SIG-M5 treated with dmso at 0.1 percent for 504 hours (cell line): ENCODE measurements at regions not wholly inside any gene's neighbourhood (a gene's known extent, or its start where the extent isn't known, plus 50 kb on each side); places are given as distances from the start of the nearest gene placed in this dataset.
"Not testable (repeated sequence)": the region's sequence is repeated elsewhere in the genome, so short reads cannot be mapped to it uniquely, and the experiment has no call there.

Source experiments
- DNase-seq: peaks from one replicate; lab custom pipeline; 2025; ENCODE audit not compliant: unreplicated experiment; lab: John Stamatoyannopoulos, UW

DNA sequence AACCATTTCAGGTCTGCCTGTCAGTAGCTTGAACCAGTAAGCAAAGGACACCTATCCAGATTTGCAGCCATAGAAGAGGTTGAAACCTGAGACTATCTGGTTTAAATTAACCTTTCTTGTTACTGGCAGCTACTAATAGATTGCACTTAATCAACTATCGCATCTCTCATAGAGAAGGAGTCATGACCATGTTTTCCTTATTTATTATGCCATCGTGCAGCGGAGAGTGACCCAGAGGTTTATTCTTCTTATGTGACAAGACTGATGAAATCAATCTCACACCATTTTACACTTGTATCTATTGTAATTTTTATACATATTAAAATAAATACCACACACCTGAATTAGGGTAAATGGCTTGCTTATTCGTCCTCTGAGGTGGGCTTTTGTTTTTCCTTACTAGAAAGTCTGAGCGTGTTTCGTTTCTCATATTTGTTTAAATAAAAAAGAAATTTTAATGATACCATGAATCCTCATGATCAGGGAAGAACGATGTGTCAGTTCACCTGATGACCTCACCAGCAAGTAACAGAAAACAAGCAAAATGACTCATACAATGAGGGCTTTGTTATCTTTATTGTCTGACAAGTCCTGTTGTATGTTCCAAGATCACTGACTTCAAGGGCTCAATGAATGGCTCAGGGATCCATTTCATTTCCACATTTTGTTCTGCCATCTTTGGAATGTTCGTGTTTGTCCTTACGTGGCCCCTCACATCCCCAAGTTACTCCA, 379.5 kb upstream of the DPH6 start:
- no peak for DNase-seq

DNA sequence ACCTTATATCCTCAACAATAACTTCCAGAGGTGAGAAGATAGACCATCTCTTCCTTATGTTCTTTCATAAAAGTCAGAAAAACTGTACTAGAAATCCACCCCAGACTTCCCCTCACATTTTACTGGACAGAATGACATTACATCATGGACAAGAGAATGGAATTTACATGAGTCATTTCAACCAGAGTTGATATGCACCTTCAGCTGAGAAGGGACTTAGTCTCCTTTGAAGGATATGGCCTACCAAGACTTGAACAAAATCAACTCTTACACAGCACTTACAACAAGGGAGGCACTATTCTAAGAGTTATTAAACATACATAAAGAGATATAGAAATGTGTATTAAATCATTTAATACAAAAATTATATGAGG, 380.0 kb upstream of the DPH6 start:
- no peak for DNase-seq

DNA sequence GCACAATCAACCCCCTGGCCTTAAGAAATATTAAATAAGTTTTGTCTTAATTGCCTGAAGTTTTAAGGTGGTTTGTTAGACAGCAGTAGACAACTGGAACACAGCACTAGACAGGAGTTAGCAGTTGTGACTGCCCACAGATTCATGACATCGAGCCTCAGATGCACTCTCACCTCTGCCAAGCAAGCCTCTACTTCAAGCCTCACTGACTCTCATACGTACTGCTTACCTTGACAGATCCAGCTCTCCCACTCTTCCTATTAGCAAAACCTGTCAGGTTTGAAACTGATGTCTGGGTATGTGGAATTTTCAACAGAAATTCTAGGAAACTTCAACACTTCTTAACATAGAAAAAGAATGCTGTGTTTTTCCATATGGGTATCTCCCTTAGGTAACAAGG, 382.9 kb upstream of the DPH6 start:
- no peak for DNase-seq

DNA sequence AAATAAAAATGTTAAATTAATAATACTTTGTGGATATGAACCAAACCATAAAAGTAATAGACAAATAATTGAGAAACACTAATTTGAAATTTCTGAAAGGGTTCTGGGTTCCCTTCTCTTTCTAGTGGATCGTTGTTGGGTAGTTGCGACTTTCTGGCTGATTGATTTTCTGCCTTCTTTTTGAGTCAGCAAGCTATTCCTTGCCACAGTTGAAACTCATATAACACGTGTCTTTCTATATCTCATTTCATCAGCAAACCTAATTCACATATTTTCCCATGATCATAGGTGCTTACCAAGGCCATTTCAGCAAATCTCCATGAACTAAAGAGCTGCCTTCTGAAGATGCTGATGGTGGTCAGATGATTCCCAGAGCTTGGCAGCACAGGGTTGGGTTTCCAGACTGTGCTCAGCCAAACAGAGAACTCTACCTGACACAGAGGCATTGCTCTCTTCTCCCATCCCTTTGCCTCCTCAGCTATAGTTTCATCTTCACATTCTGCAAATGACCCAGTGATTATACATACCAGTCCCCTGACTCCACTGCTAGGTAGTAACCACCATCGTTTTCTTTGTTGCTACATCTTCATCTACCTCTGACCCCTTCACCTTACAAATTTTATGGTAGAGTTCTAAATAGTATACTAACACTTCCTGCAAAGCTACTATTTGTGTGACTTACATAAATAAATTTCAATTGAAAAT, 383.9 kb upstream of the DPH6 start:
- DNase-seq: no peak

DNA sequence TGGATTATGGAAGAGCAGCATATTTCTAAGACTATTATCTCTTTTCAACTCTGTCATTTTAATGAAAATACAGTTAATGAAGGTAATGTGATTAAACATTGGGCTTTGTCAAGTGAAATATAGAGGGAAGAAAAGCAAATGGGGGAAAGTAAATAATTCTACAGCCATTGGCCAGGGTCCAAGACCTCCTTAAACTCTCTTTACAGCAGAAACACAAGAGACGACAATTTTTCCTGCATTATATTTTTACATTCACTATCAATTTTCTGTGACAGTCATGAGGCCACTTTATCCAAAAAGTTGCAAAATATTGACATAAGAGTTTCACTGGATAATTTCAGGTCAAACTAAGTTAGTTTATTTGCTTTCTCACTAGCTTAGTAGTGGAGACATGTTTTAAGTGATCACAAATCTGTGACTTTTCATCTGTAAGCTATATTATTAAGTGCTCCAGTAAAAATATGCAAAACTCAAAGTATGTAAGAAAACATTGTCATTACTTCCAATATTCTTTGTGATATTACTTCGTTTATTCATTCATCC, 385.9 kb upstream of the DPH6 start:
- no peak for DNase-seq

DNA sequence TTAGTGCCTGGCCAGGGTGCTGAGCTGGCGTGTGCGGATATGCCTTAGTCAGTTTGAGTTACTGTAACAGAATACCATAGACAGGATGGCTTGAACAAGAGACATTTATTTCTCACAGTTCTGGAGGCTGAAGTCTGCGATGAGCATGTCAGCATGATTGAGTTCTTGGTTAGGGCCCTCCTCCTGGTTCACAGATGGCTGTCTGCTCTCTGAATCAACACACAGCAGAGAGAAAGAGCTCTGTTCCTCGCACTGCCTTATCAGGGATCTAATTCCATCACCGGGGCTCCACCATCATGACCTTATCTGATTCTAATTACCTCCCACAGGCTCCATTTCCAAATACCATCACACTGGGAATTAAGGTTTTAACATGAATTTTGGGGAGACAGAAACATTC, 386.6 kb upstream of the DPH6 start:
- DNase-seq: no peak

DNA sequence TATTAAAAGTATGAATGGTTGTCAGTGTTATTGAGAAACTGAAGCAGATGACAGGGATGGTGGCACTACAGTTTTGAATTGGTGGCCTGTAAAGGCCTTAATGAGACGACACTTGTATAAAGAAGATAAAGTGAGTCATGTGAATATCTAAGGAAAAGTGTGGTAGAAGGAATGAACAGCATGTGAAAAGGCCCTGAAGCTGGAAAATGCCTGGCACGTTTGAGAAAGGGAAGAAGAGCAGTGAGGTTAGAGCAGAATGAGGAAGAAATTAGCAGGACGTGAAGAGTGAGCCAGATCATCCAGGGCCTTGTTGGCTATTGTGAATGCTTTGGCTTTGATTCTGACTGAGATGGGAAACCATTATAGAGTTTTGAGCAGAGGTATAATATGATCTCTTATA, 387.6 kb upstream of the DPH6 start:
- DNase-seq: no peak

DNA sequence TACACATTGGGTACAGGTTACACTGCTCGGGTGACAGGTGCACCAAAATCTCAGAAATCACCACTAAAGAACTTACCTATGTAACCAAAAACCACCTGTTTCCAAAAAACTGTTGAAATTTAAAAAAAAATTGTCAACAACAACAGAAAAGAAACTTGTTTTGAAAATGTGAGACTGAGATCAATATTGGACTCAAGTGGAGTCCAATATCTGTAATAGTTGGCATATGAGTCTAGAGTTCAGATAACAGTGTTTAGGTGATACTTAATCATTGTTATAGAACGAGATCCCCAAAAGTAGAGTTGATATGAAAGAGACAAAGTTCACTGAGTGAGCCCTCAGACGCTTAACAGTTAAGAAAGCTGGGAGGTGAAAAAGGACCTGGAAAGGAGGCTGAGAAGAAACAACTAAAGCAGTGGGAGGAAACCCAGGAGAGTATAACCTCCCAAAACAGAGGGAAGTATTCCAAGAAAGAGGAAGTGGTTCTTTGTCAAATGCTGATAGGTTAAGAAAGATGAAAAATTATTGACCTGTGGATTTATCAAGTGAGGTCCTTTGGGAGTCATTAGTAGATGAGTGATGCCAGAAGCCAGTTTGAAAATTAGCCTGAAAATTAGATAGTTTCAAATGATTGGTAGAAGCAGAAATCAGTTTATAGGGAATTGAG, 388.6 kb upstream of the DPH6 start:
- DNase-seq: no peak

DNA sequence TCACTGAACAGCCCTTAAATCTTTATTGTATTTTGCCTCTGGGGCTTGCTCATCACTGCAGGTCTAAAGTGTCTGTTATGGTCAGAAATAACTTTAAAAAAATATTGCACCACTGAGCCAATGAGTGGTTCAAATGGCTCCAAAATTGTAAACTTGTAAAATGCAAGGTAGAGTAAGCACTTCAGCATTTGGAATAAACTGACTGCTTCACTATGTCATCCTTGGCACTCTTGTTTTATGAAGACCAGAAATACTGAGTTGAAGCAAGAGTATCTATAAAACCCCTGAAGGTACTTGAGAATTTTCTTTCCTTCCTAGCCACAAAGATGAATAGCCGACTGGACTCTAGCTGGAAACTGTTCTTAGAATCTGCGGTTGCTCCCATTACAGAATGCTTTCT, 390.3 kb upstream of the DPH6 start:
- DNase-seq: no peak

DNA sequence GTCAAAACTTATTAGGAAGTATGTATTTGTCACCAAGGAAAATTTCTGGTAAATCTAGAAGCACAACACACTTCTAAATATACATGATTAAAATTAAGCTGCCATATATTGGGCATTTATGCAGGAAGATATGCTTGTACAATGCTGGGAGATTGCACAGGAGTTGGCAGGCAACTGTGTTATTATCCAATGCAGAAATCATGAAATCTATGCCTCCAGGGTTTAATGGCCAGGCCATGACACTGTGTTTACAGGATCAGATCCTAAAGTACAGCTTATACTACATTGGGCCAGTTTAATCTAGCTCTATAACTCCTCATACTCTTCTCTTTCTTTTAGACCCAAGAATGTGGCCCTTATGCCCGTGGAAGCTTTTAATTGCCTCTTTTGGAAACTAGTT, 391.4 kb upstream of the DPH6 start:
- no peak for DNase-seq

DNA sequence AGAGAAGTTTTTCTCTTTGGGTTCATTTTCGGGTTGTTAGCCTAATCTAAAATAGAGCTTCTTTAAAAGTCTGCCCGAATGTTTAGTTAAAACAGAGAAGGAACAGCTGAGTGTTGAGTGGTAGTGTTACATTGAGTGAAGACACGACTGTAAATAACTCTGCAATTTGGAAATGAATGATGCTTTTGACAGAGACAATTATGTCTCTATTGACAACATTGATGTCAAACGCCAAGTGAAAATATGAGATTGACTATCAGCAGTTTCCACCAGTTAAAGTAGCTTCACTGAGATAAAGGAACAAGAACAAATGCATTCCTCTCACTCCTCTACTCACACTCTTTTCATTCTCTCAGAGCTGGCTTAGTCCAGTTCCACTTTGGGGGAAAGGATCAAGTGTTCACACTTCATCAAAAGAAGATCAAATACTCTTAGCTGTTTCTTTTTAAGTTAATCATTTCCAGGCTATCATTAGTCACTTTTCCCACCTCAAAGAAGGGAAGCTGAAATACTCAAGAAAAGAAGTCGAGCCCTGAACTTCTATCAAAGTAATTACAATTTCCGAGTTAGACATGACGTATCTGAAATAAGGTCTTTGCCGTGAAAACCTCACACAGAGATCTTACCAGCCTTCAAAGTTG, 399.1 kb upstream of the DPH6 start:
- DNase-seq: no peak

DNA sequence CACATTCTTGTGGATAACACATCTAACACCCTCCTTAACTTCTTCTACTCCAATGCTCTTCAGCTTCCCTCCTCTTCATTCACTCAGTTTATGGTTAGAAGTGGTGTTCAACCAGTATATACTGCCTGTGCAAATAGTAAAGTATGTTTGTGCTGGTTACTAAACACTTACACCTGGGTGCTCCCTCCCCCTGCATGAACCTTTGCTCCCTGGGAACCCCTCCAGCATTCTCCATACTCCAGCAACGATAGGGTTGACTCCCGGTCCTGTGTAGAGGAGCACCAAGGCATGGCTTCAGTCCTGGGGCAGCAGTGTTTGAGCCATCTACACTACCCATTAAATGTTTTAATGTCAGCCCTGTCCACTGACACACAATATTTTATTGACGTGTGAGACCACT, 407.5 kb upstream of the DPH6 start:
- no peak for DNase-seq

DNA sequence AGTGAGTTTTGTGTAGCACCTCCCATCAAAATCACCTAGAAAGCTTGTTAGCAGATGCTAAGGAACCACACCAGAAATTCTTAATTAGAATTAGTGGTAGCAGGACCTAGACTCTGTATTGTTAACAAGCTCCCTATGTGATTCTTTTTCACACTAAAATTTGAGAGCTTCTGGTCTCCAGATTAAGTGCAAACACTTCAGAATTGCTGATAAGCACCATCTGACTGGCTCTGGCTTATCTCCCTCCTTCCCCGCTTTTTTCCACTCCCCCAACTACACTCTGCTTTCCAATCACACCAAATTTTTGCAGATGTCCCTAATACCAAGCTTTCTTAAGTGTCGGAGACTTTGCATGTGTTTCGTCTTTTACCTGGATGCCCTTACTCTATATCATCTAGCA, 410.1 kb upstream of the DPH6 start:
- no peak for DNase-seq

DNA sequence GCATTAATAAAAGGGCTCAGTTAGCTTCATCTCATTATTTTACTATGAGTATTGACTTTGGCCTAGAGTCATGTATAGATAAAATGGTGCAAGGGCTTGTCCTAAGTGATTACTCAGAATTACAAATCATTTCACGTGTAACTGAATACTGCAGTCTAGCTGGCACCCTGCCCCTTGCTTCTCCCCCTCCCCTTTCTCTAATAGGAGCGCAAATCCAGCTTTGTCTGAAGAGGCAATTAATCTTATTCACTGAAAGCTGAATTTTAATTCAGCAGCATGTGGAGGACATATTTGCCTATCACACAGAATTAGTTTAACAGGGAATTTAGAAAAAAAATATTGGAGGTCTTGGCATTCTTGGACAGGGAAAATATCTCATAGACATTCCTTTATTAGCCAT, 412.1 kb upstream of the DPH6 start:
- no peak for DNase-seq

DNA sequence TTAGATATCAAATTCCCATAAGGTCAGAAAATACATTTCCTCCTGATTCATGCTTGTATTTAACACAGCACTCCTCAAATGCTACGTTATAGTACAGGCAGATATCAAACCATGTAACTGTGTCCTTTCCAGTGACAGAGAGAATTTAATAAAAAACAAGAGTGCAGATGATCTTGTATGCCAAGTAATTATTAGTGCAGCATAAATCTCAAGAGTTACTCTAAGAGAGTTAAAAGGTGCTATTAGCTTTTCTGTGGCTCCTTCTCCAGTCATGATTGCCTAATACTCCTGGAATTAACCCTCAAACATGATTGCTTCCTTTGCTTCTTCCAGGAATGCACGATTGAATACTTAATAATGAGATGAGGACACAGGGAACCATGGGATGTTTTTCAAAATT, 413.0 kb upstream of the DPH6 start:
- no peak for DNase-seq

DNA sequence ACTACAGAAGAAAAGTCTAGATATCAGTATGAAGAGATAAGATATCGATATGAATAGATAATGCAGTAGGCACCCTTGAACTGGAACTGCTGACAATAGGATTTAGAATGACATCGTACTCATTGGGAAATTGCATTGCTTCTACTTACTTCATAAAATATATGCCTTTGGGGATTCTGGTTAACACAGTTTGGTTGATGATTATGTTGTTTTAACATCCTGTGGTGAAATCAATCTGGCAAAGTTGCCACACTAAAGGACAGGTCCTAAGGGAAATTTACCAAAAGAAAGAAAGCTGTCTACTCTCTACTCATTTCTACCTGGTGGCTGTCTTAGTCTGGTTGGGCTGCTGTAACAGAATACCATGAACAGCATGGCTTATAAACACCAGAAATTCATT, 417.4 kb upstream of the DPH6 start:
- no peak for DNase-seq

DNA sequence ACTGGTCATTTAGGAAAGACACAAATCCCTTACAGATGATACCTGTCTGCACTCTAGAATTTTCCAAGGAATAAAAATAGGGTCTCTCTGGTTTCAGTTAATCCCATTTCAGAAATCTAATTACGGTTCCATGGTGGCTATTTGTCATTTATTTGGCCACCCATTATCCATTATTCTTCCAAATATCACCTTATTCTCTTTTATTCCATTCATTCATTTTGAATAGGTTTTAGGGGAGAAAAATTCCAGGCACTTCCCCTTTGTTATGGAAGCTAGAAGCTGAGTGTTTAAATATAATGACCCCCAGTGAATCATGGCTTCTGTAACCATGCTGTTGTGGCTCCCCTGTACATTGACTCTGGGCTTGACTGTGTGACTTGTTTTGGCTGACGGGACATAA, 420.8 kb upstream of the DPH6 start:
- DNase-seq: no peak

DNA sequence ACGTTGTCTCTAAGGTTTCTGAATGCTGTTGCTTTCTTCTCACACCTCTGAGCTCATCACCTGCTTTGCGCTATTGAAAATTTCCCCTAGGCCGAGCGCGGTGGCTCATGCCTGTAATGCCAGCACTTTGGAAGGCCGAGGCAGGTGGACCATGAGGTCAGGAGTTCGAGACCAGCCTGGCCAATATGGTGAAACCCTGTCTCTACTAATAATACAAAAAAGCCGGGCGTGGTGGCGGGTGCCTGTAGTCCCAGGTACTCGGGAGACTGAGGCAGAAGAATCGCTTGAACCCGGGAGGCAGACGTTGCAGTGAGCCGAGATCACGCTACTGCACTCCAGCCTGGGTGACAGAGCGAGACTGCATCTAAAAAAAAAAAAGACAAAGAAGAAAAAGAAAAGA, 422.0 kb upstream of the DPH6 start:
- DNase-seq: not testable (repeated sequence)

DNA sequence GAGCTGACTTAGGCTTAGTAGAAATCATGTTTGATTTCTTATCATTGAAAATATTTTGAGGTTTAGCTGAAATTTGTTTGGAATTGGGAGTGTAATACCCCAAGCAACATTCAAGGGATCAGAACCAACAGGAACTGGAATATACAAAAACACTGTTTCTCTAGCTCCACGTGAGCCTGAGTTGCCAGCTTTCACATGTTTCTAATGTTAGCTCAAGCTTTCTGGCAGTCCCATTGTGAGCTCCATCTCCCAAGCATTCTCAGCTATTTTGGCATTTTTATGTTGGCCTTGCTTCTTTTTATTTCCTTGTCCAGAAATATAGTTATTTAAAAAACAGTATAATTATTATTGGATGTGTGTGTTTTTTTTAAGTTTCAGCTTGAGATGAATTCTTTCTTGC, 427.1 kb upstream of the DPH6 start:
- no peak for DNase-seq

DNA sequence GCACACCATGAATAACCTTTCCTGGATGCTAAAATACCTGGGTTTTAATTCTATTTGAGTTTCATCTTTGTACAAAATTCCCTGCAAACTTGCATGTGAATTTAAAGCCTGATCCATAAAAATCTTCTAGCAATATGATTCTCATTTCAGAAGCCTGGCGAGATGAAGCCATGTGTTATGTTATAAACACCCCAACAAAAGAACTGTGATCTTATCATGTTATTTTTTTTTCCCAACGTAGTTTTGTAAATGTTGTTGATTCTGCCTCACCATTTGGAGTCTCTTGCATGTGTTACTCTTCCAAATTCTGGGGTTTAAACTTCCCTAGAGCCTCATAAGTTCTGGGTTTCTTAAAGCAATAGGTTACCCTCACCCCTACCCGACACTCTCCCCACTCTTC, 428.1 kb upstream of the DPH6 start:
- no peak for DNase-seq

DNA sequence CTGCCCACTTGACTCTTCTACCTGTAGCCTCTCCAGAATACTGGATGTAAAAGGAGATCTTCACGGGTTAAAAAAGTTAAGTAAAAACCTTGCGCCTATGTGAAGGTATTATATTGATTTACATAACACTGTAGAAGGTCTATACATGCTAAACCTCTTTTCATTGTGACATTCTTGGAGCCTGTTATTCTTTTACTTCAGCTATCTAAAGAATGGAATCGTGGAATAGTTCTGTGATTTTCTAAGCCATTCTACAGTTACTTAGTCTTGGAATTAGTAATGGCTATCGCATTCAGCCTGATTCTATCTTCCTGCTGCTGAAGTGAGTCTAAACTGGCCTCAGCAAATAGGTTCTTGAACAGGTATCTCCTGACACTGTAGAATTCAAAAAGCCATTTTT, 430.0 kb upstream of the DPH6 start:
- DNase-seq: no peak

DNA sequence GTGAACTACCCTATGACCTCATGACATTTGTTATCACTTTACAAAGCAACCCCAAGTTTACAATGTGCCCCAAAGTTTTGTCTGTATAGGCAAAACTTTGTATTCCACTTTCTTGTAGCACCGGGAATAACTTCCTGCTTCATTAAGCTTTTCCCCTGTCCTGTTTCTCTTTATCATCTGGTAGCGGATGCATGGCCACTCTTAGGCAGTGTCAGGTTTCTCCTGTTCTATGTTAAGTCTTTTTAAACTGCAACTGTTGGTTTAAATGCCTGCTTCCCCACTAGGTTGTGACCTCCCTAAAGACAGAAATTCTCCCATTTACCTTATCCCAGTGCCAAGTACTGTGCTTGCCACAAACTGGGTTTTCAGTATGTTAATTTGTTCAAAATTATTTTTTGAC, 433.6 kb upstream of the DPH6 start:
- DNase-seq: no peak
